Upper lobe of left lung (tissue), 4 donors: ENCODE measurements at regions not wholly inside any gene's neighbourhood (a gene's known extent, or its start where the extent isn't known, plus 50 kb on each side); places are given as distances from the start of the nearest gene placed in this dataset.

Experiments used
- EP300 ChIP-seq, 4 donors: sonication (generic); formaldehyde crosslinking; IDR thresholded peaks; one replicate each; pipeline ENCODE4 v1.5.1; 2017; ENCODE audit warnings: antibody characterized with exemption in 4 of 4, control low read depth in 2 of 4
- POLR2A ChIP-seq, 4 donors: fragments of 450-650 bp; IDR thresholded peaks; one replicate each; pipeline ENCODE4 v1.5.1; 2016 to 2017; ENCODE audit warnings: antibody characterized with exemption in 4 of 4, mild to moderate bottlenecking in 2 of 4
- TF ChIP-seq, protein P1 (sequence below), 6 experiments: fragments of 450-650 bp in 4 of 6; fragments of 200-600 bp in 2 of 6; sonication (generic) in 2 of 6; IDR thresholded peaks; one replicate each; pipeline ENCODE4 v1.5.1; 2016 to 2019; ENCODE audit warnings: antibody characterized with exemption in 6 of 6

DNA sequence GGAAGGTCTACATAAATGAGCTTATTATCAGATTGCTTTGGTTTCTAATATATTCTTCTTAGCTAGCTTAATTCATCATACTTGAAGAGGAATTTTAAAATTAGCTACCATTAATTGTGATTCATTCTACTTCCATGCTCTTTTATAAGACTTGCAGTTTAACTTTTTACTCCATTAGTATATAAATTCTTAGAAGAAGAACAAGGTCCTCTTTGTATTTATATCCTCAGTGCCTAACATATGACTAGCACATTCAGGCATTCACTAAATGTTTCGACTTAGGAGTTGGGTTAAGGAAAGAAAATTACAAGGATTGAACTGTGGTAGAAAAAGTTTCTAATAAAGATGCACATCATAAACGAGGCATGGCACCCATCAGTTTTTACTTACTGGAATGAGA is 1135.5 kb downstream of the JRKL start:
- TF ChIP-seq EP300 (IDR thresholded peaks at IDR 0.05) = no peak
- TF ChIP-seq, protein P1, sequence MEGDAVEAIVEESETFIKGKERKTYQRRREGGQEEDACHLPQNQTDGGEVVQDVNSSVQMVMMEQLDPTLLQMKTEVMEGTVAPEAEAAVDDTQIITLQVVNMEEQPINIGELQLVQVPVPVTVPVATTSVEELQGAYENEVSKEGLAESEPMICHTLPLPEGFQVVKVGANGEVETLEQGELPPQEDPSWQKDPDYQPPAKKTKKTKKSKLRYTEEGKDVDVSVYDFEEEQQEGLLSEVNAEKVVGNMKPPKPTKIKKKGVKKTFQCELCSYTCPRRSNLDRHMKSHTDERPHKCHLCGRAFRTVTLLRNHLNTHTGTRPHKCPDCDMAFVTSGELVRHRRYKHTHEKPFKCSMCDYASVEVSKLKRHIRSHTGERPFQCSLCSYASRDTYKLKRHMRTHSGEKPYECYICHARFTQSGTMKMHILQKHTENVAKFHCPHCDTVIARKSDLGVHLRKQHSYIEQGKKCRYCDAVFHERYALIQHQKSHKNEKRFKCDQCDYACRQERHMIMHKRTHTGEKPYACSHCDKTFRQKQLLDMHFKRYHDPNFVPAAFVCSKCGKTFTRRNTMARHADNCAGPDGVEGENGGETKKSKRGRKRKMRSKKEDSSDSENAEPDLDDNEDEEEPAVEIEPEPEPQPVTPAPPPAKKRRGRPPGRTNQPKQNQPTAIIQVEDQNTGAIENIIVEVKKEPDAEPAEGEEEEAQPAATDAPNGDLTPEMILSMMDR (IDR thresholded peaks at IDR 0.05) = no peak
- no peak for TF ChIP-seq POLR2A (IDR thresholded peaks at IDR 0.05)
